ENCODE measurements at regions not wholly inside any gene's neighbourhood (a gene's known extent, or its start where the extent isn't known, plus 50 kb on each side); places are given as distances from the start of the nearest gene placed in this dataset.
A peak's percentile ranks its signal among the peaks of the same experiment; 100 is the strongest.
"Not testable (repeated sequence)": the region's sequence is repeated elsewhere in the genome, so short reads cannot be mapped to it uniquely, and the experiment has no call there.

GRCh38 chr3:101970905-101971304 is 121.6 kb downstream of the NFKBIZ start:
- Histone ChIP-seq H3K27ac (ENCODE audit: low read depth, low read length, poor library complexity, severe bottlenecking) (no peak overlapping the region), H2AFZ (ENCODE audit: low read length) (no peak overlapping the region), H3K4me1 (ENCODE audit: insufficient read depth, low read length, poor library complexity, severe bottlenecking) (no peaks in the 10 kb centered on the region), H4K20me1 (ENCODE audit: insufficient read depth, low read length) (no peaks in the 10 kb centered on the region), H3K9me2 (ENCODE audit: insufficient read depth, low read length) (no peaks in the 10 kb centered on the region), H3K36me3 (ENCODE audit: insufficient read depth, low read length) (no peaks in the 10 kb centered on the region), H3K4me3 (ENCODE audit: low read depth, low read length, poor library complexity, severe bottlenecking) (no peak overlapping the region), H3K79me2 (ENCODE audit: insufficient read depth, low read depth, low read length) (no peaks in the 10 kb centered on the region), H3K9me3 (ENCODE audit: low read length) (0 out of 2 replicates have a peak, but pooled peaks cover 3% of the 10 kb centered on the region), H3K4me2 (ENCODE audit: low read length) (no peak overlapping the region)
- no TSS peak for BruUV-seq (replicated peaks)
- TF ChIP-seq CTCF (conservative IDR thresholded peaks at IDR 0.05; ENCODE audit: low read length) (no peak), EZH2phosphoT487 (IDR thresholded peaks at IDR 0.05; ENCODE audit: borderline replicate concordance, low read depth, low read length) (no peak)
- POLR2A ChIA-PET, result interaction anchor here (0.5 to 1.5 kb wide), 4 partner anchors 19 to 103 kb away, joined by 3 to 5 read pairs (median 3); no protein-coding TSS in a partner anchor
- no peak for DNase-seq (ENCODE audit: low spot score)
- intact Hi-C loops (cut with micrococcal nuclease; ENCODE audit: unreplicated experiment), result no loop called here
- CTCF ChIA-PET (ENCODE audit: unreplicated experiment), result no interaction called here

DNA sequence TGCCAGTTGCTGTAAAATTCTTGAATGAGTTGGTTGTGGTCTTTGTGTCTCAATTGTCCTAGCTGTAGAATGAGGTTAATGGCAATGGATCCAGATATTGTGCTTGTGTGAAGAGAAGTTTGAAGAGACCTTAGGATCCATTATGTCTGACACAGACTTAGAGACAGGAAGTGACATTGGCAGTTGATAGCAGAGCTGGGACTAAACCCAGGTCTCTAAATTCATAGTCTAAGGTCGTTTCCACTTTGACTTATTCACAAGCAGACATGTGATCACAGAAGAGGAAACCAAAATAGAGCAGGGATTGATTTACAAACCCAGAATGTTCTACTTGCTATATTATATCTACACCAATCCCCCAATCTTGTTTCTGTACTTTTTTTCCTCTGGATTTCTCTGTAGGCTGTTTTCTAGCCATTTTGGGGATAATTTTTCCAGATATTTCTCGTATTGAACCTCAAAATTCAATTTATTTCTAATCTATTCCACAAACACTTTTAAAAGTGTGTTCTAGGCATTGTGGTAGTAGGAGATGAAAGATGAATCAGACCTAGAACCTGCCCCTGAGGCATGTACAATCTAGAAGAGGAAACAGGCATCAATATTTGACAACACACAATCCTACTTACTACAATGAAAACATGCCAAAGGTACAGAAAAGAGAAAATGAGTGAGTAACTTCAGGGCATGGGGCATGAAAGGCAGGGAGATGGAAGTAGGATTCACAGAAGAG is 123.3 kb downstream of the NFKBIZ start:
- Histone ChIP-seq H4K20me1 (ENCODE audit: insufficient read depth, low read length) (no peaks in the 10 kb centered on the region), H3K4me3 (ENCODE audit: low read depth, low read length, poor library complexity, severe bottlenecking) (no peak overlapping the region), H3K27ac (ENCODE audit: low read depth, low read length, poor library complexity, severe bottlenecking) (no peak overlapping the region), H2AFZ (ENCODE audit: low read length) (peak overlapping the region; percentile 43), H3K79me2 (ENCODE audit: insufficient read depth, low read depth, low read length) (no peaks in the 10 kb centered on the region), H3K9me2 (ENCODE audit: insufficient read depth, low read length) (no peaks in the 10 kb centered on the region), H3K4me2 (ENCODE audit: low read length) (no peak overlapping the region), H3K36me3 (ENCODE audit: insufficient read depth, low read length) (no peaks in the 10 kb centered on the region), H3K4me1 (ENCODE audit: insufficient read depth, low read length, poor library complexity, severe bottlenecking) (peaks cover 3% of the 10 kb centered on the region), H3K9me3 (ENCODE audit: low read length) (0 out of 2 replicates have a peak, but pooled peaks cover 3% of the 10 kb centered on the region)
- no peak for DNase-seq (ENCODE audit: low spot score)
- CTCF ChIA-PET (ENCODE audit: unreplicated experiment), result no interaction called here
- no peak for TF ChIP-seq EZH2phosphoT487 (IDR thresholded peaks at IDR 0.05; ENCODE audit: borderline replicate concordance, low read depth, low read length)
- BruUV-seq (replicated peaks), result no TSS peak
- POLR2A ChIA-PET, result interaction anchor here (0.9 to 1.5 kb wide), 4 partner anchors 11 to 49 kb away, joined by 3 to 5 read pairs (median 3); no protein-coding TSS in a partner anchor
- intact Hi-C loops (cut with micrococcal nuclease; ENCODE audit: unreplicated experiment), result no loop called here

DNA sequence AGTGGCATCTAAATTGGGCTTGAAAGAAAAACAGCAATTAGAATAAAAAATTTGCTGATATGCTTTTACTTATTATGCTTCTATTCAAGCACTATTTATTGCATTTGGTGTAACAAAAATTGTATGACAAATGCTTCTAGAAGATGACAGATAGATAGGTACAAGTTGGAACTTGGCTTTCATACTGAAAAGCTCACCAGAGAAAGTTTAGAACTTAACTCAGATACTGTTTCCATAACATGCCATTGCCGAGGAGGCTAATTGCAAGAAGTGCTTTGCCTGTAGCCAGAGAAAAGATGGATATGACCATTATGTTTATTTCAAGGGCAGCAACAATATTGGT is 123.8 kb downstream of the NFKBIZ start:
- POLR2A ChIA-PET, result no interaction called here
- intact Hi-C loops (cut with micrococcal nuclease; ENCODE audit: unreplicated experiment), result no loop called here
- Histone ChIP-seq H3K4me2 (ENCODE audit: low read length) (no peak overlapping the region), H3K4me1 (ENCODE audit: insufficient read depth, low read length, poor library complexity, severe bottlenecking) (peaks cover 7% of the 10 kb centered on the region), H2AFZ (ENCODE audit: low read length) (peak overlapping the region; percentile 43), H4K20me1 (ENCODE audit: insufficient read depth, low read length) (no peaks in the 10 kb centered on the region), H3K79me2 (ENCODE audit: insufficient read depth, low read depth, low read length) (no peaks in the 10 kb centered on the region), H3K9me3 (ENCODE audit: low read length) (0 out of 2 replicates have a peak, but pooled peaks cover 3% of the 10 kb centered on the region), H3K36me3 (ENCODE audit: insufficient read depth, low read length) (no peaks in the 10 kb centered on the region), H3K27ac (ENCODE audit: low read depth, low read length, poor library complexity, severe bottlenecking) (no peak overlapping the region), H3K9me2 (ENCODE audit: insufficient read depth, low read length) (no peaks in the 10 kb centered on the region), H3K4me3 (ENCODE audit: low read depth, low read length, poor library complexity, severe bottlenecking) (no peak overlapping the region)
- CTCF ChIA-PET (ENCODE audit: unreplicated experiment), result no interaction called here
- no peak for DNase-seq (ENCODE audit: low spot score)
- BruUV-seq (replicated peaks), result no TSS peak
- TF ChIP-seq EZH2phosphoT487 (IDR thresholded peaks at IDR 0.05; ENCODE audit: borderline replicate concordance, low read depth, low read length) (no peak), CTCF (conservative IDR thresholded peaks at IDR 0.05; ENCODE audit: low read length) (no peak)

GRCh38 chr3:101975415-101975814 is 126.1 kb downstream of the NFKBIZ start:
- H3K27ac ChIP-seq (ENCODE audit: low read depth, low read length, poor library complexity, severe bottlenecking); H3K4me2 ChIP-seq (ENCODE audit: low read length); H3K4me1 ChIP-seq (ENCODE audit: insufficient read depth, low read length, poor library complexity, severe bottlenecking); H3K4me3 ChIP-seq (ENCODE audit: low read depth, low read length, poor library complexity, severe bottlenecking); CTCF ChIA-PET (ENCODE audit: unreplicated experiment); H3K79me2 ChIP-seq (ENCODE audit: insufficient read depth, low read depth, low read length); POLR2A ChIA-PET; H4K20me1 ChIP-seq (ENCODE audit: insufficient read depth, low read length); H3K9me3 ChIP-seq (ENCODE audit: low read length); BruUV-seq (replicated peaks); H2AFZ ChIP-seq (ENCODE audit: low read length); intact Hi-C loops (cut with micrococcal nuclease; ENCODE audit: unreplicated experiment); DNase-seq (ENCODE audit: low spot score); H3K9me2 ChIP-seq (ENCODE audit: insufficient read depth, low read length); H3K36me3 ChIP-seq (ENCODE audit: insufficient read depth, low read length): not testable (repeated sequence)
